Neutrophil (primary cell): ENCODE measurements at regions not wholly inside any gene's neighbourhood (a gene's known extent, or its start where the extent isn't known, plus 50 kb on each side); places are given as distances from the start of the nearest gene placed in this dataset.

Experiments
- H3K27ac ChIP-seq: fragments of 200-600 bp; sonication (generic); 2 replicates; pipeline ENCODE4 v1.5.1; 2016; ENCODE audit warnings: mild to moderate bottlenecking, moderate library complexity
- H3K27me3 ChIP-seq: fragments of 200-600 bp; sonication (generic); 2 replicates; pipeline ENCODE4 v1.6.0; 2016; ENCODE audit warnings: mild to moderate bottlenecking
- H3K36me3 ChIP-seq: fragments of 200-600 bp; sonication (generic); 2 replicates; pipeline ENCODE4 v1.5.1; 2017
- H3K4me1 ChIP-seq, 2 experiments: fragments of 200-600 bp in 1 of 2; sonication (generic) in 1 of 2; 1 replicate in 1 of 2; 2 replicates in 1 of 2; pipeline versions ENCODE4 v1.5.1 to v1.6.1; 2013 to 2016; ENCODE audit warnings: low read depth in 1 of 2, low read length in 1 of 2, mild to moderate bottlenecking in 1 of 2, moderate library complexity in 1 of 2; ENCODE audit not compliant: control insufficient read depth in 1 of 2, insufficient read depth in 1 of 2
- H3K4me3 ChIP-seq, 2 experiments: fragments of 200-600 bp in 1 of 2; sonication (generic) in 1 of 2; 1 replicate in 1 of 2; 2 replicates in 1 of 2; pipeline ENCODE4 v1.5.1; 2013 to 2016; ENCODE audit warnings: low read depth in 1 of 2, low read length in 1 of 2, mild to moderate bottlenecking in 1 of 2, moderate library complexity in 1 of 2
- H3K9me3 ChIP-seq: fragments of 200-600 bp; sonication (generic); 2 replicates; pipeline ENCODE4 v1.5.1; 2016
- TF ChIP-seq, protein P1 (sequence below): fragments of 200-600 bp; sonication (generic); IDR thresholded peaks from 2 replicates; pipeline ENCODE4 v1.5.1; 2016; ENCODE audit warnings: antibody characterized with exemption

DNA sequence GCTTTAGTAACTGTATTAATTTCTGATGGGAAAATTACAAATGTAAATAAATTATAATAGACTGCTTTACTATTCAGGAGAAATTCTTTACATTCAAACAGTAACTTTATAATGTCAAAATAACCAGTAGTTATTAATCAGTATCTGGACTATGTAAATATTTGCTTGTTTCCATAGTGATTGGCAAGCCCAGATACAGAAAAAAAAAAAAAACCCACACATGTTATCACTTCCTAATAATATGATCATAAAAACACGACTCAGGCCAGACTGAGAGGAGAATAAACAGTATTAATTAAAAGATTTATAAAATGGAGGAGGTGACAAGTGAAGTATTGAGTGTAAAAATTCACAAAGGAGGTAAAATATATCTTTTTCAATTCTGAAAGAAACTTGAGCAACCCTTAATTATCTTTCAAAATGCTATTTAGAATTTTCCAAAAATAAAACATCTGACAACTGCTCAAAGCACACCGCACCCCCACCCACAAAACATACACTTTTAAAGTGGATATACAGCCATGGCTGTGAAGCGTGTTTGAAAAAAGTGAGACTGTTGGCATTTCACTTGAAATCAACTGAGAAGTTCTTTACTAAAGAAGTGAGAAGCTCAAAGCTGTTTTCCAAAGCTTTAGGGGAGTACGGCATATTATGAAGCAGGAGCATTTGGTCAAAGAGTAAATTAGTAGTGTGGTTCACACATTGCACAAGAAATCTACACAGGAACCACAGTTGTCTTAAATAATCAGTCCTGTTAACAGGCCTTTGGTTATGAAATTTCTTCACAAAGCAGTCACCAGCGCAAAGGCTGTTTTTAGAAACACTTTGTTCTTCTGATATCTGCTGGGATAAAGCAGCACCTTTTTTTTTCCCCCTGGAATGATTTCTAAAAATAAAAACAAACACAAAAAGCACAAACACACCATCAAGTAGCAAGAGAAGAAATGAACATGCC is 475.8 kb downstream of the TXNL1 start:
- no peak overlapping the region for H3K4me3 ChIP-seq
- H3K27me3 ChIP-seq = no peaks in the 10 kb centered on the region
- no peaks in the 10 kb centered on the region for H3K36me3 ChIP-seq
- H3K9me3 ChIP-seq = no peaks in the 10 kb centered on the region
- peak overlapping the region; percentile 32 for H3K27ac ChIP-seq
- peaks cover 24 to 36% of the 10 kb centered on the region in 2 experiments for H3K4me1 ChIP-seq
- TF ChIP-seq, protein P1, sequence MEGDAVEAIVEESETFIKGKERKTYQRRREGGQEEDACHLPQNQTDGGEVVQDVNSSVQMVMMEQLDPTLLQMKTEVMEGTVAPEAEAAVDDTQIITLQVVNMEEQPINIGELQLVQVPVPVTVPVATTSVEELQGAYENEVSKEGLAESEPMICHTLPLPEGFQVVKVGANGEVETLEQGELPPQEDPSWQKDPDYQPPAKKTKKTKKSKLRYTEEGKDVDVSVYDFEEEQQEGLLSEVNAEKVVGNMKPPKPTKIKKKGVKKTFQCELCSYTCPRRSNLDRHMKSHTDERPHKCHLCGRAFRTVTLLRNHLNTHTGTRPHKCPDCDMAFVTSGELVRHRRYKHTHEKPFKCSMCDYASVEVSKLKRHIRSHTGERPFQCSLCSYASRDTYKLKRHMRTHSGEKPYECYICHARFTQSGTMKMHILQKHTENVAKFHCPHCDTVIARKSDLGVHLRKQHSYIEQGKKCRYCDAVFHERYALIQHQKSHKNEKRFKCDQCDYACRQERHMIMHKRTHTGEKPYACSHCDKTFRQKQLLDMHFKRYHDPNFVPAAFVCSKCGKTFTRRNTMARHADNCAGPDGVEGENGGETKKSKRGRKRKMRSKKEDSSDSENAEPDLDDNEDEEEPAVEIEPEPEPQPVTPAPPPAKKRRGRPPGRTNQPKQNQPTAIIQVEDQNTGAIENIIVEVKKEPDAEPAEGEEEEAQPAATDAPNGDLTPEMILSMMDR = no peak

DNA sequence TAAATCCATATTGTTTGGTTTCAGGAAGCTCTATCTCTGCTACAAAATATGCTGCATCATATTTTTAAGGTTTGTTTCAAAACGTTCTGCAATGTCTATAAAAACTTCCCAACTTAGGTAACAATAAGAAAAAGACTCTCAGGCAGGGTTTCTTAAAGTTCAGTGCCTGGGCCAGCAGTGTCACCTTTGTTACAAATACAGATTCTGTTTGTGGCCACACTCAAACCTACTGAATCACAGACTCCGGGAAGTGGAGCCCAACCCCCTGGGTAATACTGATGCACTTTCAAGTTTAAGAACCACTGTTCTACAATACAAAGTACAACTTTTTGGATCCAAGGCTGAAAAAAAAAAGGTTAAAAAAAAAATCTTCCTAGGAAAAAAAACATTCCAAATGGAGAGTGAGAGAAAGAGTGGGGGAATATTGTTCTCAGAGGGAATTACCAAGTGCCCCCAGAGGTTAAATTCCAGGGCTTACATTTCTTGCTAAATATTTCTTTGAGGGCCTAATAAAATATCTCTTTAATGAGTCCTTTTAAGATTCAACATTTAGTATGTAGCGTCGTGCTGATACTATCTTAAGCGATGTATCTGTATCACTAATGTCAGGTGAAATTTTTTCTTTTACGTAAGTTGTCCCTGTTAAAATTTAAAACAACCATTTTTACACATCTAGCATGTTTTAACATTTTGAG is 476.7 kb downstream of the TXNL1 start:
- H3K36me3 ChIP-seq = no peaks in the 10 kb centered on the region

DNA sequence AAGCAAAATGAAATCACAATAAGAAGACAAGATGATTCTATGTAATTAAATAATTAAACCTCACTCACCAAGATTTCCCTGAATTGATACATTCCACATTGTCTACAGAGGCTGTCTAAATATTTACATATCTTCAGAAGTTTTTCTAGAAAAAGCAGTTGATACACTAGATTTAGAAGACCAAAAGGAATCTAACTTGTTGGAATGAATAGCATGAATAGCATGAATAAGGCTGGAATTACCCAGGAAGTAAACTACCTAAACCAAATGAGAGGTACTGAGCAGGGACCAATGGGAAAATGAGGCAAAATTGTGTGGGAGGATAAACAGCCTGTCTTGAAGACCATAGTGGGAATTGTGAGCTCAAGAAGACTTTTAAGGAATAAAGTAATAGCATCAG is 479.7 kb downstream of the TXNL1 start:
- TF ChIP-seq, protein P1 = no peak

More for the DNA sequence above, 476.7 kb downstream of the TXNL1 start:
- H3K27me3 ChIP-seq = no peaks in the 10 kb centered on the region
- no peak overlapping the region for H3K27ac ChIP-seq
- peaks cover 24 to 36% of the 10 kb centered on the region in 2 experiments for H3K4me1 ChIP-seq
- TF ChIP-seq, protein P1 = no peak
- no peaks in the 10 kb centered on the region for H3K9me3 ChIP-seq
- no peak overlapping the region for H3K4me3 ChIP-seq

DNA sequence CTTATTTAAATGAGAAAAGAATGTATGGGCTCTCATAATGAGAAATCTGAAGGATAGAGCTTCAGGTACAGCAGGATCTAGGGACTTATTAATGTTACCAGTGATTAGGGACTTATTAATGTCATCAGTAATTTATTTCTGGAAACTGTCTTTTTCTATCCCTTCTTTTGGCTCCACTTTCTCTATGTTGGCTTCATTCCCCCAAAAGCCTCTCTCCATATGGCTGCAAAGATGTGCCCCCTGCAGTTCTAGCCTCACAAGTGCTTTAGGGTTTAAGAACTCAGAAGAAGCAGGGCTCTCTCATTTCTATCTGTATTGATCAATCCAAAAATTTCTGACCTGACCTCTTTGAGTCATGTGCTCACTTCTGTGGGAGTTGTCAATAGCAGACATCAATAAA is 480.9 kb downstream of the TXNL1 start:
- no peak overlapping the region for H3K4me3 ChIP-seq
- no peak overlapping the region for H3K27ac ChIP-seq
- H3K4me1 ChIP-seq = peaks cover 16 to 28% of the 10 kb centered on the region in 2 experiments
- H3K9me3 ChIP-seq = no peaks in the 10 kb centered on the region
- no peaks in the 10 kb centered on the region for H3K27me3 ChIP-seq
- H3K36me3 ChIP-seq = no peaks in the 10 kb centered on the region
- TF ChIP-seq, protein P1 = no peak

More for the DNA sequence above, 479.7 kb downstream of the TXNL1 start:
- Histone ChIP-seq H3K27me3 (no peaks in the 10 kb centered on the region), H3K36me3 (no peaks in the 10 kb centered on the region), H3K9me3 (no peaks in the 10 kb centered on the region), H3K4me1 (peaks cover 24 to 36% of the 10 kb centered on the region in 2 experiments), H3K4me3 (no peak overlapping the region), H3K27ac (no peak overlapping the region)

DNA sequence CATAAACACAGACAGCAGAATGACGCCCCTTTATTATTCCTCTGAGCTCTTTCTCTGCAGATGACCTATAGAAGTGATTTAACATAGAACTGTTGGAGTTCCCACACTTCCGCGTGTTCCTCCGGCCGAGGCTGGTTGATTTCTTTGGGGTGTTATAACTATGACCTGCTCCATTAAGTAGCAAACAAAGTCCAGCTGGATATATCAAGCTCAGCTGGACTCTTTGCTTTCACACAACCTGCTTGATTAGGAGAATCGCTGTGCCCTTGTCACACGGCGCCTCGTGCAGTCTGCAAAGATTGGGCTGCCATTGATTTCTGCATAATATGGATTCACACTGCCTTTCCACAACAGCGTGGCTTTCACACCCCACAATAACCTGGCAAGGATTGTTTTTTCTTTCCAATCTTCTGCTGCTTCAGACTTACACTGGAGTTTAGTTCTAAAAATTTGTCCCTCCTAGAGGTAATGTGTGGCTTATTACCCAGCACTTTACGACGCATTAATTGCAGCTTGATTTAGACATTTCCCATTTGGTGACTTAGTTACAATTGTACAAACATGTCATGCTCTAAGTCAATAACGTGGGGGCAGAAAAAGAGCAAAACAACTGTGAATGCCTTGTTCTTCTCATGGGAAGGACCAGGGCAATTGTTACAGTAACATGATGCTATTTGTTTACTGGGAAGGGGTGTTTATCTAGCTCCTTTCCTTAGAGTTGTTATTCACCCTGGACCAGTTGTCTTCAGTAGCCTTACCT is 485.7 kb downstream of the TXNL1 start:
- Histone ChIP-seq H3K4me3 (no peak overlapping the region), H3K4me1 (no peaks in the 10 kb centered on the region), H3K27ac (no peak overlapping the region), H3K27me3 (no peaks in the 10 kb centered on the region), H3K36me3 (no peaks in the 10 kb centered on the region), H3K9me3 (no peaks in the 10 kb centered on the region)
- TF ChIP-seq, protein P1 = no peak
